Stimulated activated CD8-positive, alpha-beta memory T cell treated with anti-CD3 and anti-CD28 coated beads, Interleukin-12 subunit alpha, Interleukin-12 subunit beta, amount 100 ng/mL, for 24 hours (primary cell): ENCODE measurements at regions not wholly inside any gene's neighbourhood (a gene's known extent, or its start where the extent isn't known, plus 50 kb on each side); places are given as distances from the start of the nearest gene placed in this dataset.

Experiments
- DNase-seq: peaks from one replicate; pipeline ENCODE4 v3.0.0-alpha.2; 2020; ENCODE audit errors: extremely low read depth

DNA sequence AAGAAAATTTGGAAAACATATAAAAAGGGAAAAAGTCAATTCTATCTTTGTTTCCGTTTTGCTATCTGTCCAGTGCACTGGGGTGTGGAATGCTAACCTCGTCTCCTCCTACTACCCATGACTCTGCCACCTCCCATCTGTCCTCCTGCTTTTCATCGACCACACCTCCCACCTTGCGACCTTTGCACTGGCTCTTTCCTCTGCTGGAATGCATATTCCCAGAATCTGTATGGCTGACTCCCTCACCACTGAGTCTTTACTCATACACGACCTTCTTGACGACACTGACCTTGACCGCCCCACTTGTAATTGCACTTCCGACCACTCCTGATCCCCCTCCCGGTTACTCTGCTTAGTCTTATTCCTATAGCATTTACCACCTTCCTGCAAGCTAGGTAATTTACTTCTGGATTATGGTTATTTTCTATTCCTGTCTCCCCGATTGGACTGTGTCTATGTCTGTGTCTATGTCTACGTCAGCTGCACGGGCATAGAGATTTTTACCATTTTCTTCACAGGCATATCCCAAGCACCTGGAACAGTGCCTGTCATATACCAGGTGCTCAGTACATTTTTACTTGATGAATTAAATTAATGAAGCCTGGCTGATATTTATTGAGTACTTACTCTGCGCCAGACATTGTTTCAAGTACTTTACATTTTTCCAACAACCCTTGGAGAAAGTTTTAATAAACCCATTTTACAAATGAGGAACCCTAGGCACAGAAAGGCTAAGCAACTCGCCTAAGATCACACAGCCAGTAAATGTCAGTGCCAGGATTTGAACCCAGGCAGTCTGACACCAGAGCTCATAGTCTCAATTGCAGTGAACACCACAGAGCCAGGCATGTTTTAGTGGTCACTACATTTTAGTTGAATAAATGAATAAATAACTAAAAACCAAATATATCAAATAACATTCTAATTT, 54.0 kb upstream of the SLC22A11 start:
- DNase-seq, result no peak

DNA sequence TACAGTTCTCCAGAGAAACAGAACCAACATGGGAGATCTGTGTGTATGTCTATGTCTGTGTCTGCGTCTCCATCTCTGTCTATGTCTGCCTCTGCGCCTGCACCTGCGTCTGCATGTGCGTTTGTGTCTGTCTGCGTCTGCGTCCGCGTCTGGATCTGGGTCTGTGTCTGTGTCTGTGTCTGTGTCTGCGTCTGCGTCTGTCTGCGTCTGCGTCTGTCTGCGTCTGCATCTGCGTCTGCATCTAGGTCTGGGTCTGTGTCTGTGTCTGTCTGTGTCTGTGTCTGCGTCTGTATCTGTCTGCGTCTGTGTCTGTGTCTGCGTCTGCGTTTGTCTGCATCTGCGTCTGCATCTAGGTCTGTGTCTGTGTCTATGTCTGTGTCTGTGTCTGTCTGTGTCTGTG, 53.1 kb upstream of the SLC22A11 start:
- no peak for DNase-seq

DNA sequence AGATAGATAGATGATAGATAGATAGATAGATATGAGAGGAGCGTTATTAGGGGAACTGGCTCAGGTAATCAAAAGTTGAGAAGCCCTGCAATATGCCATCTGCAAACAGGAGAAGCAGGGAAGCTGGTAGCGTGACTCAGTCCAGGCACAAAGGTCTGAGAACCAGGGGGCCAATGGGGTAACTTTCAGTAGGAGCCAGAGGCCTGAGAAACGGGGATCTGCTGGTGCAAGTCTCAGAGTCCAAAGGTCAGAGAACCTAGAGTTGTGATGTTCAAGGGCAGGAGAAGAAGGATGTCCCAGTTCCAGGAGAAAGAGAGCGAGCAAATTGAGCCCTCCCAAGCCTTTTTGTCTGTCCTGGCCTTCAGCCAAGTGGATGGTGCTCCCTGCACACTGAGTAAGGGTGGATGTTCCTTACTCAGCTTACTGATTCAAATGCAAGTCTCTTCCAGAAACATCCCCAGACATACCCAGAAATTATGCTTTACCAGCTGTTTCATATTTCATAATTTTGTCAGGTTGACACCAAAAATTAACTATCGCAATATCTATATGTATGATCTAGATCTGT, 52.5 kb upstream of the SLC22A11 start:
- no peak for DNase-seq

DNA sequence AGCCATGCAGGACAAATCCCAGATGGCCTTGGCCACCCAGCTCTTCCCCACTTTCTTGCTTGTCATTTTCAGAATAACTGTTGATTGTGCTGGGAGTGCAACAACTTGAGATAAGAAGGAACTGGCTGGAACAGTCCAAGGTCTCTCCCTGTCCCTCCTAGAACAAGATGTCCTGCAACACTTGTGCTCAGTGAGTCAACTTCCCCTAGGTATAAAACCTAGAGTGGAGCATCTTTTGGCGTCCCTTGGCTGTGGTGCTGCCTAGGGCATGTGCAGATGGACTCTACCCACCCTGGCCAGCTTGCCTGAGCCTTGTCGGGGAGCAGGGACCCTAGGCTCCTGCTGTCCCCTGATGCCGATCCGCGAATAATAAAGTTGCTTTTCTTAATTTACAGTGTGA, 50.7 kb upstream of the SLC22A11 start:
- DNase-seq, result no peak
